CD8-positive, alpha-beta memory T cell (primary cell): ENCODE measurements at regions not wholly inside any gene's neighbourhood (a gene's known extent, or its start where the extent isn't known, plus 50 kb on each side); places are given as distances from the start of the nearest gene placed in this dataset.

Source experiments
- CTCF ChIA-PET: fragments of 350-600 bp; sonication (Branson Sonifier 250); formaldehyde crosslinking; loops from one replicate; lab custom pipeline; 2021; ENCODE audit warnings: antibody characterized with exemption; lab: Charles Lee
- POLR2A ChIA-PET: fragments of 350-600 bp; sonication (Branson Sonifier 250); formaldehyde crosslinking; loops from one replicate; lab custom pipeline; 2021; ENCODE audit warnings: antibody characterized with exemption; lab: Charles Lee
- DNase-seq, 5 donors: peaks; one replicate each; pipeline versions ENCODE4 v3.0.0 to v3.0.0-alpha.2; 2020 to 2022; ENCODE audit warnings: mixed read lengths in 1 of 5
- H3K27ac ChIP-seq: one replicate; pipeline ENCODE4 v1.7.0; 2013; ENCODE audit warnings: low read depth, mild to moderate bottlenecking, low read length, moderate library complexity
- H3K27me3 ChIP-seq: 2 replicates; pipeline ENCODE4 v1.7.0; 2013; ENCODE audit warnings: low read length, mild to moderate bottlenecking; ENCODE audit not compliant: insufficient read depth, poor library complexity, severe bottlenecking
- H3K36me3 ChIP-seq: 2 replicates; pipeline ENCODE4 v1.7.0; 2013; ENCODE audit warnings: mild to moderate bottlenecking, low read length, moderate library complexity; ENCODE audit not compliant: insufficient read depth
- H3K4me1 ChIP-seq: 2 replicates; pipeline ENCODE4 v1.7.0; 2013; ENCODE audit warnings: mild to moderate bottlenecking, low read length, moderate library complexity; ENCODE audit not compliant: insufficient read depth
- H3K4me3 ChIP-seq: 2 replicates; pipeline ENCODE4 v1.7.0; 2013; ENCODE audit warnings: mild to moderate bottlenecking, low read length
- H3K9me3 ChIP-seq: 2 replicates; pipeline ENCODE4 v1.7.0; 2013; ENCODE audit warnings: mild to moderate bottlenecking, low read length
- H3K27ac Mint-ChIP-seq, 8 donors: one replicate each; pipeline ENCODE4 v1.8.0; 2020 to 2021; ENCODE audit warnings: mixed read lengths in 8 of 8, mild to moderate bottlenecking in 6 of 8, inconsistent platforms in 3 of 8, moderate library complexity in 3 of 8
- H3K27me3 Mint-ChIP-seq, 2 donors: one replicate each; pipeline ENCODE4 v1.8.0; 2020 to 2021; ENCODE audit warnings: mixed read lengths in 2 of 2, mild to moderate bottlenecking in 1 of 2, moderate library complexity in 1 of 2
- H3K36me3 Mint-ChIP-seq, 3 donors: one replicate each; pipeline ENCODE4 v1.8.0; 2020 to 2021; ENCODE audit warnings: mixed read lengths in 3 of 3, inconsistent platforms in 1 of 3, mild to moderate bottlenecking in 1 of 3
- H3K4me1 Mint-ChIP-seq, 3 donors: one replicate each; pipeline ENCODE4 v1.8.0; 2020 to 2021; ENCODE audit warnings: mixed read lengths in 3 of 3, inconsistent platforms in 1 of 3, mild to moderate bottlenecking in 1 of 3
- H3K4me3 Mint-ChIP-seq, 7 donors: one replicate each; pipeline ENCODE4 v1.8.0; 2020 to 2021; ENCODE audit warnings: mixed read lengths in 7 of 7, mild to moderate bottlenecking in 6 of 7, moderate library complexity in 4 of 7, inconsistent platforms in 2 of 7
- H3K9me3 Mint-ChIP-seq, 5 donors: one replicate each; pipeline ENCODE4 v1.8.0; 2020 to 2022; ENCODE audit warnings: mixed read lengths in 5 of 5, mild to moderate bottlenecking in 3 of 5, moderate library complexity in 2 of 5, inconsistent platforms in 1 of 5

GRCh38 chr5:57102189-57102904 lies 71.5 kb upstream of the GPBP1 start:
- Mint-ChIP-seq H3K9me3 (peaks cover 6 to 18% (median 13%) of the 10 kb centered on the region in 5 donors), H3K4me3 (no peak overlapping the region), H3K4me1 (no peaks in the 10 kb centered on the region), H3K27me3 (peaks cover 8 to 21% of the 10 kb centered on the region in 2 donors), H3K36me3 (peaks cover 0 to 14% (median 4%) of the 10 kb centered on the region in 3 donors), H3K27ac (no peak overlapping the region)
- H3K27ac ChIP-seq = no peak overlapping the region
- no peaks in the 10 kb centered on the region for H3K36me3 ChIP-seq
- no peak for DNase-seq
- H3K9me3 ChIP-seq = no peaks in the 10 kb centered on the region
- POLR2A ChIA-PET = no interaction called here
- no peaks in the 10 kb centered on the region for H3K27me3 ChIP-seq
- no peak overlapping the region for H3K4me3 ChIP-seq
- H3K4me1 ChIP-seq = no peaks in the 10 kb centered on the region
- CTCF ChIA-PET = interaction anchor here (1.7 kb wide), 1 partner anchor 71 kb away, joined by 3 read pairs; the partner anchor contains the start of gene GPBP1

- H3K9me3 ChIP-seq = no peaks in the 10 kb centered on the region
- H3K4me1 Mint-ChIP-seq = no peaks in the 10 kb centered on the region
- H3K9me3 Mint-ChIP-seq = peaks cover 1 to 13% (median 7%) of the 10 kb centered on the region in 5 donors
- ChIA-PET CTCF (no interaction called here), POLR2A (no interaction called here)
- H3K4me1 ChIP-seq = no peaks in the 10 kb centered on the region
- peaks cover 7 to 19% of the 10 kb centered on the region in 2 donors for H3K27me3 Mint-ChIP-seq
- no peaks in the 10 kb centered on the region for H3K27me3 ChIP-seq
- no peak overlapping the region for H3K27ac Mint-ChIP-seq
- no peak for DNase-seq
- H3K27ac ChIP-seq = no peak overlapping the region
- no peak overlapping the region for H3K4me3 Mint-ChIP-seq
- H3K36me3 Mint-ChIP-seq = peaks cover 0 to 9% (median 0%) of the 10 kb centered on the region in 3 donors
- no peaks in the 10 kb centered on the region for H3K36me3 ChIP-seq
- no peak overlapping the region for H3K4me3 ChIP-seq
These were observed 71.0 kb upstream of the GPBP1 start for GRCh38 chr5:57102905-57103255.

GRCh38 chr5:57103317-57103907 lies 70.4 kb upstream of the GPBP1 start:
- no peak for DNase-seq
- Histone ChIP-seq H3K27ac (no peak overlapping the region), H3K4me1 (no peaks in the 10 kb centered on the region), H3K9me3 (no peaks in the 10 kb centered on the region), H3K36me3 (no peaks in the 10 kb centered on the region), H3K4me3 (no peak overlapping the region), H3K27me3 (no peaks in the 10 kb centered on the region)
- CTCF ChIA-PET = no interaction called here
- H3K27me3 Mint-ChIP-seq = peaks cover 9 to 17% of the 10 kb centered on the region in 2 donors
- H3K4me3 Mint-ChIP-seq = no peak overlapping the region
- POLR2A ChIA-PET = interaction anchor here (0.7 kb wide), 1 partner anchor 1192 kb away, joined by 4 read pairs; no protein-coding TSS in a partner anchor
- peaks cover 0 to 7% (median 2%) of the 10 kb centered on the region in 5 donors for H3K9me3 Mint-ChIP-seq
- no peaks in the 10 kb centered on the region for H3K4me1 Mint-ChIP-seq
- H3K36me3 Mint-ChIP-seq = peaks cover 0 to 3% (median 0%) of the 10 kb centered on the region in 3 donors
- no peak overlapping the region for H3K27ac Mint-ChIP-seq

GRCh38 chr5:57106661-57107060 lies 67.2 kb upstream of the GPBP1 start:
- ChIA-PET POLR2A (no interaction called here), CTCF (no interaction called here)
- H3K4me3 Mint-ChIP-seq = no peak overlapping the region
- H3K9me3 ChIP-seq = no peaks in the 10 kb centered on the region
- DNase-seq = no peak
- no peaks in the 10 kb centered on the region for H3K4me1 ChIP-seq
- H3K9me3 Mint-ChIP-seq = no peaks in the 10 kb centered on the region
- no peaks in the 10 kb centered on the region for H3K4me1 Mint-ChIP-seq
- H3K27me3 ChIP-seq = no peaks in the 10 kb centered on the region
- no peaks in the 10 kb centered on the region for H3K36me3 ChIP-seq
- H3K27ac Mint-ChIP-seq = no peak overlapping the region
- H3K27me3 Mint-ChIP-seq = peaks cover 7 to 13% of the 10 kb centered on the region in 2 donors
- no peaks in the 10 kb centered on the region for H3K36me3 Mint-ChIP-seq
- H3K4me3 ChIP-seq = no peak overlapping the region
- no peak overlapping the region for H3K27ac ChIP-seq

GRCh38 chr5:57111993-57112392 lies 61.9 kb upstream of the GPBP1 start:
- no peak overlapping the region for H3K4me3 ChIP-seq
- no peaks in the 10 kb centered on the region for H3K4me1 Mint-ChIP-seq
- H3K36me3 ChIP-seq = no peaks in the 10 kb centered on the region
- CTCF ChIA-PET = no interaction called here
- DNase-seq = no peak
- H3K9me3 Mint-ChIP-seq = no peaks in the 10 kb centered on the region
- POLR2A ChIA-PET = no interaction called here
- H3K27ac ChIP-seq = no peak overlapping the region
- no peaks in the 10 kb centered on the region for H3K9me3 ChIP-seq
- H3K27me3 ChIP-seq = no peaks in the 10 kb centered on the region
- H3K36me3 Mint-ChIP-seq = no peaks in the 10 kb centered on the region
- H3K27ac Mint-ChIP-seq = no peak overlapping the region
- H3K27me3 Mint-ChIP-seq = peaks cover 3 to 5% of the 10 kb centered on the region in 2 donors
- no peak overlapping the region for H3K4me3 Mint-ChIP-seq
- no peaks in the 10 kb centered on the region for H3K4me1 ChIP-seq

- ChIA-PET POLR2A (no interaction called here), CTCF (no interaction called here)
- H3K9me3 Mint-ChIP-seq = no peaks in the 10 kb centered on the region
These were observed 60.4 kb upstream of the GPBP1 start for GRCh38 chr5:57113481-57113880.

DNA sequence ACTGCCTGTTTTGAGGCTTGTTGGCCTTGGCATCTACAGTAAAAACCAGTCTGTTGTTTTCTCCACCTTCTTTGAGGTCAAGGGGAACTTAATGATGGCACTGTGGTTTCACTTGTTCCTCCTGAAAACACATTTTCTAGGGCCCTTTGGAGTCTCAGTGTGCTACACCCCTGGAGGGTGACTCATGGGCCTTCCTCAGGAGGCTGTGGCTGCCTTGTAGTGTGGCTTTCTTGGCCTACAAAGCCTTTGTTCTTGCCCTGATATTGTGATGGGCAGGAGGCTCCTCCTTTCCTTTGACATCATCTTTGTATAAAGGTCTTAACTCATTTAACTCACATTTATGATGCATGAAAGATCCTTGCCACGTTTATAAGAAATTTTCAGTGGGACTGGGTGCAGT lies 56.3 kb upstream of the GPBP1 start:
- Mint-ChIP-seq H3K4me3 (peak overlapping the region in 5 of 7 donors; percentile 18 to 70 (median 20)), H3K27ac (peak overlapping the region; percentile 72 to 94 (median 85)), H3K27me3 (peaks cover 0 to 5% of the 10 kb centered on the region in 2 donors), H3K4me1 (peaks cover 7 to 13% (median 10%) of the 10 kb centered on the region in 3 donors), H3K36me3 (peaks cover 0 to 1% (median 0%) of the 10 kb centered on the region in 3 donors), H3K9me3 (peaks cover 0 to 4% (median 1%) of the 10 kb centered on the region in 5 donors)
- Histone ChIP-seq H3K4me1 (peaks cover 6% of the 10 kb centered on the region), H3K27me3 (no peaks in the 10 kb centered on the region), H3K9me3 (no peaks in the 10 kb centered on the region), H3K27ac (no peak overlapping the region), H3K36me3 (no peaks in the 10 kb centered on the region), H3K4me3 (no peak overlapping the region)
- CTCF ChIA-PET = no interaction called here
- POLR2A ChIA-PET = no interaction called here
- DNase-seq = peak; percentile 13 to 80 (median 63)

More at GRCh38 chr5:57113481-57113880, 60.4 kb upstream of the GPBP1 start:
- peaks cover 6% of the 10 kb centered on the region for H3K4me1 ChIP-seq
- no peak overlapping the region for H3K27ac Mint-ChIP-seq
- no peaks in the 10 kb centered on the region for H3K27me3 ChIP-seq
- no peaks in the 10 kb centered on the region for H3K27me3 Mint-ChIP-seq
- no peaks in the 10 kb centered on the region for H3K9me3 ChIP-seq
- H3K36me3 ChIP-seq = no peaks in the 10 kb centered on the region
- no peak overlapping the region for H3K4me3 Mint-ChIP-seq
- no peak overlapping the region for H3K4me3 ChIP-seq
- peaks cover 7 to 13% (median 10%) of the 10 kb centered on the region in 3 donors for H3K4me1 Mint-ChIP-seq
- DNase-seq = no peak
- H3K27ac ChIP-seq = no peak overlapping the region
- no peaks in the 10 kb centered on the region for H3K36me3 Mint-ChIP-seq

DNA sequence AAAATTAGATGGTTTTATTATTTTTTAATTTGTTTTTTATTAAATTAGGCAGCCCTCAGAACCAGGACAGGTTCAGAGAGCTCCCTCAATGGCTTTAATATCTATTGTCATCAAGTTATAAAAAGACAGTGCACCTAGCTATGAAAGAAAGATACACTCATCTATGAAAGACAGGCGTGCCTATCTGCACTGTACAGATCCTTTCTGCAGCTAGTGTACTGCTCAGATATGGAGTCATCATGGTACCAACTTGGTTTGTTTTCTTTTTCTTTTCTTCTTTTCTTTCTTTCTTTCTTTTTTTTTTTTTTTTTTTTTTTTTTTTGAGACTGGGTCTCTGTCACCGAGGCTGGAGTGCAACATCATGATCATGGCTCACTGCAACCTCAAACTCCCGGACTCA lies 54.8 kb upstream of the GPBP1 start:
- Mint-ChIP-seq H3K27ac (no peak overlapping the region), H3K36me3 (peaks cover 0 to 6% (median 0%) of the 10 kb centered on the region in 3 donors), H3K27me3 (peaks cover 0 to 5% of the 10 kb centered on the region in 2 donors), H3K4me1 (peaks cover 7 to 13% (median 10%) of the 10 kb centered on the region in 3 donors), H3K9me3 (peaks cover 0 to 7% (median 4%) of the 10 kb centered on the region in 5 donors), H3K4me3 (no peak overlapping the region)
- no peaks in the 10 kb centered on the region for H3K9me3 ChIP-seq
- DNase-seq = no peak
- ChIA-PET POLR2A (no interaction called here), CTCF (no interaction called here)
- peaks cover 6% of the 10 kb centered on the region for H3K4me1 ChIP-seq
- no peak overlapping the region for H3K27ac ChIP-seq
- H3K27me3 ChIP-seq = no peaks in the 10 kb centered on the region
- no peak overlapping the region for H3K4me3 ChIP-seq
- H3K36me3 ChIP-seq = no peaks in the 10 kb centered on the region
